ENCODE measurements at regions not wholly inside any gene's neighbourhood (a gene's known extent, or its start where the extent isn't known, plus 50 kb on each side); places are given as distances from the start of the nearest gene placed in this dataset.

- no peak for TF ChIP-seq CTCF (optimal IDR thresholded peaks at IDR 0.05 in 1 of 3, IDR thresholded peaks at IDR 0.05 in 1 of 3, conservative IDR thresholded peaks at IDR 0.05 in 1 of 3; ENCODE audit: extremely low read depth in 1 of 3, insufficient read depth in 2 of 3, low read length in 3 of 3)
- no peak for TF ChIP-seq EZH2 (IDR thresholded peaks at IDR 0.05; ENCODE audit: low read length)
Measured at GRCh38 chr3:18529631-18530030, 104.5 kb upstream of the SATB1 start.

Data from keratinocyte (primary cell).